Mesothelial cell of epicardium (in vitro differentiated cells): ENCODE measurements at regions not wholly inside any gene's neighbourhood (a gene's known extent, or its start where the extent isn't known, plus 50 kb on each side); places are given as distances from the start of the nearest gene placed in this dataset.
A peak's percentile ranks its signal among the peaks of the same experiment; 100 is the strongest.

ENCODE experiments used
- DNase-seq, 2 experiments: peaks; one replicate each; pipeline ENCODE4 v3.0.0; 2021; ENCODE audit warnings: low spot score in 2 of 2; ENCODE audit not compliant: unreplicated experiment in 2 of 2
- H3K27ac Mint-ChIP-seq: 2 replicates; pipeline ENCODE4 v1.8.0; 2021; ENCODE audit warnings: mixed read lengths
- H3K27me3 Mint-ChIP-seq: 2 replicates; pipeline ENCODE4 v1.8.0; 2021; ENCODE audit warnings: low read depth, mixed read lengths
- H3K36me3 Mint-ChIP-seq: 2 replicates; pipeline ENCODE4 v1.8.0; 2021; ENCODE audit warnings: mixed read lengths
- H3K4me1 Mint-ChIP-seq: 2 replicates; pipeline ENCODE4 v1.8.0; 2021; ENCODE audit warnings: mixed read lengths
- H3K4me3 Mint-ChIP-seq: 2 replicates; pipeline ENCODE4 v1.8.0; 2021; ENCODE audit warnings: mild to moderate bottlenecking, moderate library complexity, mixed read lengths
- H3K9me3 Mint-ChIP-seq: 2 replicates; pipeline ENCODE4 v1.8.0; 2021; ENCODE audit warnings: mixed read lengths
- TF ChIP-seq, protein P1 (sequence below): fragments of 200-600 bp; sonication (generic); IDR thresholded peaks from one replicate; pipeline ENCODE4 v1.5.0; 2021; ENCODE audit warnings: antibody characterized with exemption; ENCODE audit not compliant: unreplicated experiment

GRCh38 chr13:64529874-64530485, 2700.2 kb downstream of the PCDH9 start:
- Mint-ChIP-seq H3K27me3 (no peaks in the 10 kb centered on the region), H3K4me1 (peaks cover 4% of the 10 kb centered on the region), H3K36me3 (peaks cover 6% of the 10 kb centered on the region), H3K4me3 (no peak overlapping the region), H3K27ac (no peak overlapping the region), H3K9me3 (peaks cover 32% of the 10 kb centered on the region)
- TF ChIP-seq, protein P1, sequence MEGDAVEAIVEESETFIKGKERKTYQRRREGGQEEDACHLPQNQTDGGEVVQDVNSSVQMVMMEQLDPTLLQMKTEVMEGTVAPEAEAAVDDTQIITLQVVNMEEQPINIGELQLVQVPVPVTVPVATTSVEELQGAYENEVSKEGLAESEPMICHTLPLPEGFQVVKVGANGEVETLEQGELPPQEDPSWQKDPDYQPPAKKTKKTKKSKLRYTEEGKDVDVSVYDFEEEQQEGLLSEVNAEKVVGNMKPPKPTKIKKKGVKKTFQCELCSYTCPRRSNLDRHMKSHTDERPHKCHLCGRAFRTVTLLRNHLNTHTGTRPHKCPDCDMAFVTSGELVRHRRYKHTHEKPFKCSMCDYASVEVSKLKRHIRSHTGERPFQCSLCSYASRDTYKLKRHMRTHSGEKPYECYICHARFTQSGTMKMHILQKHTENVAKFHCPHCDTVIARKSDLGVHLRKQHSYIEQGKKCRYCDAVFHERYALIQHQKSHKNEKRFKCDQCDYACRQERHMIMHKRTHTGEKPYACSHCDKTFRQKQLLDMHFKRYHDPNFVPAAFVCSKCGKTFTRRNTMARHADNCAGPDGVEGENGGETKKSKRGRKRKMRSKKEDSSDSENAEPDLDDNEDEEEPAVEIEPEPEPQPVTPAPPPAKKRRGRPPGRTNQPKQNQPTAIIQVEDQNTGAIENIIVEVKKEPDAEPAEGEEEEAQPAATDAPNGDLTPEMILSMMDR: peak; percentile 77
- DNase-seq: no peak

DNA sequence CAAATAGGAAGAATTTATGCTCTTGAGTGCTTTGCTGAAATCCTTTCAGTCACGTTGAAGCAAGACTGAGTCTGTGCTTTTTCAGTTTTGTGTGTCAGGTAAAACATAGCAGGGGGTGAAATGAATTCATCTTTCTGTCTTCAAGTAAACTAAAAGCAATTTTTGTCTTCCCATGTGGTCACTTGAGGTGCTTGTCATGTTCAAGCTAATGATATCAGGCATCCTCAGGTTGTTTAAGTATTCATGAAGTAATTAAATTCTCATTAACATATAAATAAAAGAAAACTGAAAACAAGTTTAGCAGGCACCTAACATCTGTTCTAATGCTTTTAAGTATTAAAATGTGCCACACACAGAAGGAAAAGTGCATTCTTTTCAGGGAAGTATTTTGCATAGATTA, 2701.3 kb downstream of the PCDH9 start:
- Mint-ChIP-seq H3K4me1 (peaks cover 4% of the 10 kb centered on the region), H3K27me3 (no peaks in the 10 kb centered on the region), H3K36me3 (peaks cover 6% of the 10 kb centered on the region), H3K4me3 (no peak overlapping the region), H3K9me3 (peaks cover 32% of the 10 kb centered on the region), H3K27ac (no peak overlapping the region)
- TF ChIP-seq, protein P1: no peak
- DNase-seq: no peak

DNA sequence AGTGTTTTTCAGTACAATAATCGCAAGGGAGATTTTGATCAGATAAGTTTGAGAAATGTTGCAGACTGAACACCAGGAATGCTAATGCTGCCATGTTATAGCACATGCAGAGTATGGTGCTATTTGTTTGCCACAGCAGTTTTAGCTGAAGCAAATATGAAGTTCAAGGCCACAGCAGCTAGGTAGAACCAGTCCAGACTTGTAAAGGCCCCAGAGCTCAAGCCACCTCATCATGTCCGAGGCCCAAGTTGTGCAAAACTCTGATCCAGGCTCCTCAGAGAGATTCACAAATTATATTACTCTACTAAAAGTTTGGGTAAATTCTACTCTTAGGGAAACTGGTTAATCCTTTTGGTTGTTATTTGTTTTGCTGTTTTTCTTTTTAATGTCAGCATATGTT, 2702.6 kb downstream of the PCDH9 start:
- DNase-seq: no peak
- H3K4me1 Mint-ChIP-seq: peaks cover 4% of the 10 kb centered on the region
- H3K36me3 Mint-ChIP-seq: peaks cover 7% of the 10 kb centered on the region
- no peaks in the 10 kb centered on the region for H3K27me3 Mint-ChIP-seq
- H3K9me3 Mint-ChIP-seq: peaks cover 39% of the 10 kb centered on the region
- no peak overlapping the region for H3K27ac Mint-ChIP-seq
- no peak overlapping the region for H3K4me3 Mint-ChIP-seq
- TF ChIP-seq, protein P1: no peak

- Mint-ChIP-seq H3K27ac (no peak overlapping the region), H3K27me3 (no peaks in the 10 kb centered on the region), H3K4me1 (peaks cover 4% of the 10 kb centered on the region), H3K9me3 (peaks cover 38% of the 10 kb centered on the region), H3K4me3 (no peak overlapping the region), H3K36me3 (peaks cover 4% of the 10 kb centered on the region)
- TF ChIP-seq, protein P1: no peak
- DNase-seq: no peak
Observed at GRCh38 chr13:64525687-64526086, 2704.4 kb downstream of the PCDH9 start.

GRCh38 chr13:64510747-64511146, 2719.4 kb downstream of the PCDH9 start:
- Mint-ChIP-seq H3K27me3 (no peaks in the 10 kb centered on the region), H3K4me1 (no peaks in the 10 kb centered on the region), H3K36me3 (peaks cover 10% of the 10 kb centered on the region), H3K27ac (no peak overlapping the region), H3K4me3 (no peak overlapping the region), H3K9me3 (peaks cover 34% of the 10 kb centered on the region)
- TF ChIP-seq, protein P1: no peak
- no peak for DNase-seq

DNA sequence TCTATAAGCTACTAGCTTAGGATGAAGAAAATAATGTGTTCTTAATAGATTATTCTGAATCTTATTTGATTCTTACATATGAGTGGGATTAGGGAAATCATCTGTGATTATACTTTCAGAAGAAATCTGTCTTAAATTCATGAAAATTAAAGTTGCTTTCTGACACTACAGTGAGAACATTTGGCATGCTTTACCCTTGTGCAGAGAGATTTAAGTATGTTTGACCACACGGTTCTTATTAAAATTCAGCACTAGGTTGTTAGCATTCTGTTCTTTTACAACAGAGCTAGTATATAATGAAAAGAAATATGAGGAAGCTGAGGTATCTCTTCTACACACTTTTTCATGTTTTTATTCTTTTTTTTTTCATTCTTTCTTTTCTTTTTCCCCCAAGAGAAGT, 2723.9 kb downstream of the PCDH9 start:
- H3K4me1 Mint-ChIP-seq: no peaks in the 10 kb centered on the region
- no peak overlapping the region for H3K27ac Mint-ChIP-seq
- DNase-seq: no peak
- H3K4me3 Mint-ChIP-seq: no peak overlapping the region
- peaks cover 3% of the 10 kb centered on the region for H3K36me3 Mint-ChIP-seq
- H3K27me3 Mint-ChIP-seq: no peaks in the 10 kb centered on the region
- H3K9me3 Mint-ChIP-seq: peaks cover 13% of the 10 kb centered on the region
- TF ChIP-seq, protein P1: no peak
